Erythroblast (primary cell): ENCODE measurements at regions not wholly inside any gene's neighbourhood (a gene's known extent, or its start where the extent isn't known, plus 50 kb on each side); places are given as distances from the start of the nearest gene placed in this dataset.

ENCODE experiments used
- GATA1 ChIP-seq: IDR thresholded peaks from 2 replicates; pipeline ENCODE4 v1.6.1; 2011; ENCODE audit warnings: low read depth, mild to moderate bottlenecking, control low read depth, low read length, moderate library complexity
- POLR2A ChIP-seq: IDR thresholded peaks from 2 replicates; pipeline ENCODE4 v1.6.1; 2011; ENCODE audit warnings: mild to moderate bottlenecking, low read length

GRCh38 chr2:8137801-8138200, 544.1 kb upstream of the ID2 start:
- TF ChIP-seq POLR2A (no peak), GATA1 (no peak)
